ENCODE measurements at regions not wholly inside any gene's neighbourhood (a gene's known extent, or its start where the extent isn't known, plus 50 kb on each side); places are given as distances from the start of the nearest gene placed in this dataset.

GRCh38 chr3:163438760-163439159, 1639.5 kb downstream of the SI start:
- Histone ChIP-seq H3K4me3 (replicated peaks in 1 of 4; ENCODE audit: control extremely low read depth in 1 of 4, insufficient read depth in 1 of 4, low read depth in 3 of 4, low read length in 4 of 4) (no peak overlapping the region), H3K4me2 (ENCODE audit: extremely low read depth, insufficient read depth, low read length) (no peak overlapping the region), H3K9ac (ENCODE audit: insufficient read depth, low read length) (no peak overlapping the region), H3K4me1 (ENCODE audit: control insufficient read depth, extremely low read depth, insufficient read depth, low read length) (no peaks in the 10 kb centered on the region), H2AFZ (ENCODE audit: low read length) (no peak overlapping the region), H3K27me3 (ENCODE audit: control insufficient read depth, insufficient read depth, low read length) (no peaks in the 10 kb centered on the region), H3K27ac (ENCODE audit: insufficient read depth, low read length) (no peak overlapping the region), H3K79me2 (ENCODE audit: control insufficient read depth, insufficient read depth, low read length) (no peaks in the 10 kb centered on the region), H3K36me3 (ENCODE audit: control insufficient read depth, insufficient read depth, low read length) (no peaks in the 10 kb centered on the region), H4K20me1 (ENCODE audit: control insufficient read depth, extremely low read depth, insufficient read depth, low read length) (no peaks in the 10 kb centered on the region), H3K9me3 (ENCODE audit: control insufficient read depth, insufficient read depth, low read depth, low read length) (no peaks in the 10 kb centered on the region)
- no peak for DNase-seq (ENCODE audit: low read depth in 2 of 2)
- no peak for TF ChIP-seq EZH2 (IDR thresholded peaks at IDR 0.05; ENCODE audit: low read length, missing control alignments)
- no peak for TF ChIP-seq CTCF (conservative IDR thresholded peaks at IDR 0.05 in 1 of 2, IDR thresholded peaks at IDR 0.05 in 1 of 2; ENCODE audit: low read depth in 1 of 2, low read length in 2 of 2)

- H3K9ac ChIP-seq (ENCODE audit: insufficient read depth, low read length) = no peak overlapping the region
- no peak overlapping the region for H2AFZ ChIP-seq (ENCODE audit: low read length)
- DNase-seq (ENCODE audit: low read depth in 2 of 2) = no peak
- no peaks in the 10 kb centered on the region for H3K27me3 ChIP-seq (ENCODE audit: control insufficient read depth, insufficient read depth, low read length)
- no peaks in the 10 kb centered on the region for H3K9me3 ChIP-seq (ENCODE audit: control insufficient read depth, insufficient read depth, low read depth, low read length)
- no peaks in the 10 kb centered on the region for H3K4me1 ChIP-seq (ENCODE audit: control insufficient read depth, extremely low read depth, insufficient read depth, low read length)
- TF ChIP-seq EZH2 (IDR thresholded peaks at IDR 0.05; ENCODE audit: low read length, missing control alignments) (no peak), CTCF (conservative IDR thresholded peaks at IDR 0.05 in 1 of 2, IDR thresholded peaks at IDR 0.05 in 1 of 2; ENCODE audit: low read depth in 1 of 2, low read length in 2 of 2) (no peak)
- no peak overlapping the region for H3K4me2 ChIP-seq (ENCODE audit: extremely low read depth, insufficient read depth, low read length)
- H3K79me2 ChIP-seq (ENCODE audit: control insufficient read depth, insufficient read depth, low read length) = no peaks in the 10 kb centered on the region
- H3K36me3 ChIP-seq (ENCODE audit: control insufficient read depth, insufficient read depth, low read length) = no peaks in the 10 kb centered on the region
- no peaks in the 10 kb centered on the region for H4K20me1 ChIP-seq (ENCODE audit: control insufficient read depth, extremely low read depth, insufficient read depth, low read length)
- H3K4me3 ChIP-seq (replicated peaks in 1 of 4; ENCODE audit: control extremely low read depth in 1 of 4, insufficient read depth in 1 of 4, low read depth in 3 of 4, low read length in 4 of 4) = no peak overlapping the region
- H3K27ac ChIP-seq (ENCODE audit: insufficient read depth, low read length) = no peak overlapping the region
Observed at GRCh38 chr3:163422671-163423070, 1655.6 kb downstream of the SI start.

DNA sequence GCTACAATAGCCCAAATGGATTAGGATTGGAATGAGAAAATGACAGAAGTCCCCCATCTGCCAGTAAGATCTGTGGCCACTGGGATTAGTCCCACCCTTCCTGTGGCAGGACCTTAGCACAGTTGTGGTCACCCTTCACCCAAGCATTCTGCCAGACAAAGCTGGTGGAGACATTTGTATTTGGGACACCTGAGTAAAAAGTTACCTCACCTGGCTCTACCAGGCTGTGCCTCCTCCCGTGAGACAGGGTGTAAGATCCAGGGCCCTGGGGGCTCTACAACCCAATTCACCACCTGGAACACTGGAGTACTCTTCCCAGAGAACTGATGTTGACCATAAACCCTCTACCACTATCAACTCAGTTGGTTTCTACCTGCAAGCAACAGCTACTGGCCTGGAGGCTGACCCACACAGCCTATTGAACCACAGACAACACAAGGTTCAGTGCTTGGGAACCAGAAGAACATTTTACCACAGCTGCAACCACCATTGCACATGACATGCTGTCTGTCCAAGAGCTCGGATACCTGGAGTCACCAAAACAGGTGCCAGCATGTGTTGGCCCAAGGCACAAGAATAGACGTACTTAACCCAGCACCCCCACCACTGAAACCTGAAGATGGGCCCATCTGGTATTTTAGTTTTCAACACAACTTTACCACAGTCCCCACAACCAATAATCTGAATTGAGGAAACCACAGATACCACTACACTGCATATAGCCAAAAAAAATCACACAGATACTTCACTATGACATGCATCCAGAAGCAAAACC, 1686.7 kb downstream of the SI start:
- no peak for TF ChIP-seq EZH2 (IDR thresholded peaks at IDR 0.05; ENCODE audit: low read length, missing control alignments)
- TF ChIP-seq CTCF (conservative IDR thresholded peaks at IDR 0.05 in 1 of 2, IDR thresholded peaks at IDR 0.05 in 1 of 2; ENCODE audit: low read depth in 1 of 2, low read length in 2 of 2) = no peak
- Histone ChIP-seq H3K9ac (ENCODE audit: insufficient read depth, low read length) (no peak overlapping the region), H3K27me3 (ENCODE audit: control insufficient read depth, insufficient read depth, low read length) (no peaks in the 10 kb centered on the region), H3K4me2 (ENCODE audit: extremely low read depth, insufficient read depth, low read length) (no peak overlapping the region), H4K20me1 (ENCODE audit: control insufficient read depth, extremely low read depth, insufficient read depth, low read length) (no peaks in the 10 kb centered on the region), H3K4me3 (replicated peaks in 1 of 4; ENCODE audit: control extremely low read depth in 1 of 4, insufficient read depth in 1 of 4, low read depth in 3 of 4, low read length in 4 of 4) (no peak overlapping the region), H3K79me2 (ENCODE audit: control insufficient read depth, insufficient read depth, low read length) (no peaks in the 10 kb centered on the region), H2AFZ (ENCODE audit: low read length) (no peak overlapping the region), H3K9me3 (ENCODE audit: control insufficient read depth, insufficient read depth, low read depth, low read length) (no peaks in the 10 kb centered on the region), H3K4me1 (ENCODE audit: control insufficient read depth, extremely low read depth, insufficient read depth, low read length) (no peaks in the 10 kb centered on the region), H3K36me3 (ENCODE audit: control insufficient read depth, insufficient read depth, low read length) (no peaks in the 10 kb centered on the region), H3K27ac (ENCODE audit: insufficient read depth, low read length) (no peak overlapping the region)
- no peak for DNase-seq (ENCODE audit: low read depth in 2 of 2)
